Adrenal gland (tissue), 9 donors: ENCODE measurements at regions not wholly inside any gene's neighbourhood (a gene's known extent, or its start where the extent isn't known, plus 50 kb on each side); places are given as distances from the start of the nearest gene placed in this dataset.

ENCODE experiments used
- DNase-seq, 7 donors: peaks; one replicate each; pipeline ENCODE4 v3.0.0-alpha.2; 2019 to 2020
- H3K27ac ChIP-seq, 5 donors: fragments of 200-600 bp; sonication (generic) in 4 of 5; 1 replicate in 3 of 5; 2 replicates in 2 of 5; pipeline versions ENCODE4 v1.5.1 to v1.8.0; 2016 to 2020; ENCODE audit warnings: mild to moderate bottlenecking in 1 of 5
- H3K27me3 ChIP-seq: fragments of 200-600 bp; 2 replicates; pipeline ENCODE4 v1.8.0; 2021
- H3K36me3 ChIP-seq, 2 donors: fragments of 200-600 bp; replicated peaks in 1 of 2; 1 replicate in 1 of 2; 2 replicates in 1 of 2; pipeline versions ENCODE4 v1.5.1 to v1.8.0; 2018 to 2022
- H3K4me1 ChIP-seq, 2 donors: fragments of 200-600 bp; replicated peaks in 1 of 2; 1 replicate in 1 of 2; 2 replicates in 1 of 2; pipeline versions ENCODE4 v1.5.1 to v1.8.0; 2018 to 2021
- H3K4me3 ChIP-seq, 4 donors: fragments of 200-600 bp; sonication (generic) in 3 of 4; one replicate each; pipeline ENCODE4 v1.5.1; 2016 to 2018
- H3K9me3 ChIP-seq, 3 donors: fragments of 200-600 bp; sonication (generic) in 1 of 3; replicated peaks in 1 of 3; 1 replicate in 2 of 3; 2 replicates in 1 of 3; pipeline versions ENCODE4 v1.5.1 to v1.8.0; 2016 to 2021
- CTCF ChIP-seq, 6 experiments: fragments of 450-650 bp in 4 of 6; fragments of 200-600 bp in 2 of 6; sonication (generic) in 1 of 6; IDR thresholded peaks; 1 replicate in 5 of 6; 2 replicates in 1 of 6; pipeline versions ENCODE4 v1.5.1 to v1.8.0; 2016 to 2021; ENCODE audit warnings: antibody characterized with exemption in 6 of 6, mild to moderate bottlenecking in 2 of 6, moderate library complexity in 1 of 6
- POLR2A ChIP-seq, 2 donors: fragments of 450-650 bp; IDR thresholded peaks; one replicate each; pipeline ENCODE4 v1.6.1; 2017; ENCODE audit warnings: antibody characterized with exemption in 2 of 2, mild to moderate bottlenecking in 2 of 2, moderate library complexity in 1 of 2
- WGBS, 4 donors: extraction: QIAGEN DNeasy Blood & Tissue Kit in 2 of 4; methylation state at CpG; one replicate each; pipeline versions ENCODE4 v1.1.5 to v1.1.7; 2013 to 2017; 5-methylcytosine and 5-hydroxymethylcytosine counted together
- intact Hi-C, 2 donors: fragments of 100-400 bp; cut with DNase I; formaldehyde crosslinking; loops; one replicate each; pipeline versions ENCODE4 v1.14.1 to v1.15.0; 2022 to 2023
- donor health status: healthy with polysubstance abuse.
- donor health status: Bipolar disorder and iron deficiency.
- donor health status: DM: yes; HTN: yes; CAD: no.
- donor health status: DM: no; HTN: no; CAD: no.
- donor health status: DM: no; HTN: no; CAD: no.

- TF ChIP-seq POLR2A (IDR thresholded peaks at IDR 0.05) (no peak), CTCF (IDR thresholded peaks at IDR 0.05) (peak in 1 of 6 experiments; percentile 12)
- DNase-seq: no peak
- Histone ChIP-seq H3K4me1 (no peaks in the 10 kb centered on the region), H3K27me3 (no peaks in the 10 kb centered on the region), H3K27ac (no peak overlapping the region), H3K36me3 (no peaks in the 10 kb centered on the region), H3K4me3 (no peak overlapping the region), H3K9me3 (no peaks in the 10 kb centered on the region)
- WGBS, 4 donors: 90 to 96% (median 93%) methylated on average over 12 of the region's 12 CpGs
- intact Hi-C loops: no loop called here
These were observed 1786.3 kb upstream of the TENM3 start for GRCh38 chr4:180456928-180457327.

GRCh38 chr4:180462116-180462515 is 1781.1 kb upstream of the TENM3 start:
- Histone ChIP-seq H3K27me3 (no peaks in the 10 kb centered on the region), H3K36me3 (no peaks in the 10 kb centered on the region), H3K4me3 (no peak overlapping the region), H3K9me3 (no peaks in the 10 kb centered on the region), H3K27ac (no peak overlapping the region), H3K4me1 (no peaks in the 10 kb centered on the region)
- intact Hi-C loops: no loop called here
- no peak for DNase-seq
- WGBS, 4 donors: 94 to 97% (median 94%) methylated on average over 6 of the region's 6 CpGs
- no peak for TF ChIP-seq POLR2A (IDR thresholded peaks at IDR 0.05)
- no peak for TF ChIP-seq CTCF (IDR thresholded peaks at IDR 0.05)

GRCh38 chr4:180465364-180465763 is 1777.8 kb upstream of the TENM3 start:
- intact Hi-C loops: no loop called here
- TF ChIP-seq CTCF (IDR thresholded peaks at IDR 0.05): no peak
- Histone ChIP-seq H3K27ac (no peak overlapping the region), H3K9me3 (no peaks in the 10 kb centered on the region), H3K4me3 (no peak overlapping the region), H3K27me3 (no peaks in the 10 kb centered on the region), H3K4me1 (no peaks in the 10 kb centered on the region), H3K36me3 (no peaks in the 10 kb centered on the region)
- no peak for DNase-seq
- 91 to 97% (median 93%) methylated on average over 3 of the region's 3 CpGs for WGBS, 4 donors

- WGBS, 4 donors: 50 to 62% (median 58%) methylated on average over 1 of the region's 1 CpG
- Histone ChIP-seq H3K27me3 (no peaks in the 10 kb centered on the region), H3K36me3 (no peaks in the 10 kb centered on the region), H3K4me1 (no peaks in the 10 kb centered on the region), H3K4me3 (no peak overlapping the region), H3K27ac (no peak overlapping the region), H3K9me3 (no peaks in the 10 kb centered on the region)
- no peak for TF ChIP-seq POLR2A (IDR thresholded peaks at IDR 0.05)
- TF ChIP-seq CTCF (IDR thresholded peaks at IDR 0.05): no peak
- no peak for DNase-seq
- intact Hi-C loops: no loop called here
These were observed 1760.2 kb upstream of the TENM3 start for GRCh38 chr4:180483036-180483435.
